Endothelial cell (in vitro differentiated cells): ENCODE measurements at regions not wholly inside any gene's neighbourhood (a gene's known extent, or its start where the extent isn't known, plus 50 kb on each side); places are given as distances from the start of the nearest gene placed in this dataset.

Source experiments
- DNase-seq: peaks from one replicate; pipeline ENCODE4 v3.0.0; 2021; ENCODE audit warnings: low spot score
- H3K27ac Mint-ChIP-seq: one replicate; pipeline ENCODE4 v1.8.0; 2021; ENCODE audit warnings: mixed read lengths, inconsistent platforms; ENCODE audit not compliant: unreplicated experiment
- H3K27me3 Mint-ChIP-seq: one replicate; pipeline ENCODE4 v1.8.0; 2021; ENCODE audit warnings: mild to moderate bottlenecking, moderate library complexity, mixed read lengths, inconsistent platforms; ENCODE audit not compliant: unreplicated experiment
- H3K36me3 Mint-ChIP-seq: one replicate; pipeline ENCODE4 v1.8.0; 2021; ENCODE audit warnings: mild to moderate bottlenecking, low read depth, mixed read lengths, inconsistent platforms; ENCODE audit not compliant: unreplicated experiment
- H3K4me1 Mint-ChIP-seq: one replicate; pipeline ENCODE4 v1.8.0; 2021; ENCODE audit warnings: mild to moderate bottlenecking, mixed read lengths, inconsistent platforms; ENCODE audit not compliant: unreplicated experiment
- H3K4me3 Mint-ChIP-seq: one replicate; pipeline ENCODE4 v1.8.0; 2021; ENCODE audit warnings: mild to moderate bottlenecking, mixed read lengths, inconsistent platforms; ENCODE audit not compliant: unreplicated experiment
- H3K9me3 Mint-ChIP-seq: one replicate; pipeline ENCODE4 v1.8.0; 2021; ENCODE audit warnings: mixed read lengths, inconsistent platforms; ENCODE audit not compliant: unreplicated experiment
- TF ChIP-seq, protein P1 (sequence below): fragments of 200-600 bp; sonication (generic); IDR thresholded peaks from one replicate; pipeline ENCODE4 v1.5.0; 2021; ENCODE audit warnings: antibody characterized with exemption; ENCODE audit not compliant: unreplicated experiment

DNA sequence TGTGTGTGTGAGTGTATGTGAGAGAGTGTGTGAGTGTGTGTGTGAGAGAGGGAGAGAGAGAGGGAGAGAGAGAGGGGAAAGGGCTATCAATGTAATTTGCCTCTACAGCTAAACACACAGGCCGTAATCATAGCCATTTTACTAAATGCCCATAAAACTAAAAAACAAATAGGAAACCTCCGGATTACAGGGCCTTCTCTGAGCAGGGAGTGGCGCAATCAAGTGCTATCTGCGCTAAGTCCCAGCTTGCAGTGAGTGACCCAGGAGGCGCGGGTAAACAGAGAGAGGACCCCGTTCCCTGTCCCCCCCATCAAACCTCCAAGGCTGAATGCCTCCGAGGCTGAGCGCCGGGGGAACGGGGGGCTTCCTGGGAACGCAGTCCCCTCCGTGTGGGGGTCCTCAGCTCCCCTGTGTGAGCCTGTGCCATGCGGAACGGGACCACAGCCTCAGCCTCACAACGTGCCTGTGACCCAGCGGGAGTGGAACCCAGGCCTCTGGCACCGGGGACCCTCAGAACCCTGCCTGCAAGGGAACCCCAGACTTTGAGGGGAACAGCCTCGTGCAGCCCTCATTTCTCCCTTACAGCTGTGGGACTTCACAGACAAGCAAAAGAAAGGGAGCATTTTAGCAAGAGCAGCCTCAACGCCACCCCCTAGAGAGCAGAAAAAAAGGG lies 54.7 kb upstream of the ID2 start:
- no peak for DNase-seq

GRCh38 chr2:8627692-8628085 lies 54.2 kb upstream of the ID2 start:
- no peaks in the 10 kb centered on the region for H3K36me3 Mint-ChIP-seq
- H3K4me1 Mint-ChIP-seq = no peaks in the 10 kb centered on the region
- H3K27ac Mint-ChIP-seq = no peak overlapping the region
- no peak for DNase-seq
- H3K27me3 Mint-ChIP-seq = peaks cover 16% of the 10 kb centered on the region
- TF ChIP-seq, protein P1, sequence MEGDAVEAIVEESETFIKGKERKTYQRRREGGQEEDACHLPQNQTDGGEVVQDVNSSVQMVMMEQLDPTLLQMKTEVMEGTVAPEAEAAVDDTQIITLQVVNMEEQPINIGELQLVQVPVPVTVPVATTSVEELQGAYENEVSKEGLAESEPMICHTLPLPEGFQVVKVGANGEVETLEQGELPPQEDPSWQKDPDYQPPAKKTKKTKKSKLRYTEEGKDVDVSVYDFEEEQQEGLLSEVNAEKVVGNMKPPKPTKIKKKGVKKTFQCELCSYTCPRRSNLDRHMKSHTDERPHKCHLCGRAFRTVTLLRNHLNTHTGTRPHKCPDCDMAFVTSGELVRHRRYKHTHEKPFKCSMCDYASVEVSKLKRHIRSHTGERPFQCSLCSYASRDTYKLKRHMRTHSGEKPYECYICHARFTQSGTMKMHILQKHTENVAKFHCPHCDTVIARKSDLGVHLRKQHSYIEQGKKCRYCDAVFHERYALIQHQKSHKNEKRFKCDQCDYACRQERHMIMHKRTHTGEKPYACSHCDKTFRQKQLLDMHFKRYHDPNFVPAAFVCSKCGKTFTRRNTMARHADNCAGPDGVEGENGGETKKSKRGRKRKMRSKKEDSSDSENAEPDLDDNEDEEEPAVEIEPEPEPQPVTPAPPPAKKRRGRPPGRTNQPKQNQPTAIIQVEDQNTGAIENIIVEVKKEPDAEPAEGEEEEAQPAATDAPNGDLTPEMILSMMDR = no peak
- H3K9me3 Mint-ChIP-seq = no peaks in the 10 kb centered on the region
- H3K4me3 Mint-ChIP-seq = no peak overlapping the region

More for the DNA sequence above, 54.7 kb upstream of the ID2 start:
- TF ChIP-seq, protein P1 = no peak
- Mint-ChIP-seq H3K27me3 (peaks cover 16% of the 10 kb centered on the region), H3K36me3 (no peaks in the 10 kb centered on the region), H3K27ac (no peak overlapping the region), H3K9me3 (no peaks in the 10 kb centered on the region), H3K4me1 (no peaks in the 10 kb centered on the region), H3K4me3 (no peak overlapping the region)

DNA sequence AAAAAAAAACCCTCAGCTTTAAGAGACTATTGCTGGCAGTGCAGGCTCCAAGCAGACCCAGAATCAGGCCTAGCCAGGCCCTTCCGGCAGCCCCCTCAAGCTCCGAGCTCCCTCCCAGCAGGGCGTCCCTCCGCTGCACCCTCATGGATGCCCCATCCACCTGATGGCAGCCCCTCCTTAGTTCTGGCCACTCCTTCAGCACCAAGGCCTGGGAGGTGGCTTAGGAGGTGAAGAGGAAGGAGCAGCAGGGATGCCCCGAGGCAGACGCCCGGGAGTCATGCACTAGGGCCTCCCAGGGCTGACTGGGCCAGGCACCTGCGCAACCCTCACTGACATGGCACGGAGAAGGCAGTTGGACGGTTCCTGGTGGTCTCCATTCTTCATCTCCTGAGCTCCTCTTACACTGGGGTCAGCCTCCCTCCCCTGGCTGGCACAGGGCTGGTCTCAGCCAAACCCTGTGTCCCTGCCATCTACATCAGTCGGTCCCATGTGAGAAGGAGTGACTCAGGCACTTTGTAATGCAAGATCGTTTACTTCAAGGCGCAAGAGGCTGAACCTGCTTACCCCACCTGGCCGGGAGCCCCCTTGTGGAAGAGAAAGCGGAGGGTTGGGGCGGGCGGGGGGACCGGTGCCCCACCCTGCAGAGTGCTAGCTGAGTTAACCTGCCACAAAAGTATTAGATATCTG lies 53.5 kb upstream of the ID2 start:
- Mint-ChIP-seq H3K9me3 (no peaks in the 10 kb centered on the region), H3K36me3 (no peaks in the 10 kb centered on the region), H3K27ac (no peak overlapping the region), H3K27me3 (peaks cover 13% of the 10 kb centered on the region), H3K4me1 (no peaks in the 10 kb centered on the region), H3K4me3 (no peak overlapping the region)
- DNase-seq = no peak
- TF ChIP-seq, protein P1 = no peak

DNA sequence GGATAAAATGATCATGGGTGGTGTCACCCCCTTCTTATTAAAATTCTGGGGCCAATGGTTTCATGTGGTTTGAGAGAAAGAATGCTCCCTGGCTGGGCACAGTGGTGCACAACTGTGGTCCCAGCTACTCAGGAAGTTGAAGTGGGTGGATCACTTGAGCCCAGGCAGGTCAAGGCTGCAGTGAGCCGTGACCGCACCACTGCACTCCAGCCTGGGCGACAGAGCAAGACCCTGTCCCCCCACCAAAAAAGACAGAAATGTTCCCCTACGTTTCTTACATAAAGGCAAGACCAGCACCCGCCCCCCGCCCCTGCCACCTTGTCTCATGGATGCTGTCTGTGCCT lies 53.0 kb upstream of the ID2 start:
- DNase-seq = no peak
- no peak overlapping the region for H3K27ac Mint-ChIP-seq
- TF ChIP-seq, protein P1 = no peak
- H3K4me1 Mint-ChIP-seq = no peaks in the 10 kb centered on the region
- H3K9me3 Mint-ChIP-seq = no peaks in the 10 kb centered on the region
- H3K36me3 Mint-ChIP-seq = no peaks in the 10 kb centered on the region
- no peak overlapping the region for H3K4me3 Mint-ChIP-seq
- peaks cover 15% of the 10 kb centered on the region for H3K27me3 Mint-ChIP-seq

DNA sequence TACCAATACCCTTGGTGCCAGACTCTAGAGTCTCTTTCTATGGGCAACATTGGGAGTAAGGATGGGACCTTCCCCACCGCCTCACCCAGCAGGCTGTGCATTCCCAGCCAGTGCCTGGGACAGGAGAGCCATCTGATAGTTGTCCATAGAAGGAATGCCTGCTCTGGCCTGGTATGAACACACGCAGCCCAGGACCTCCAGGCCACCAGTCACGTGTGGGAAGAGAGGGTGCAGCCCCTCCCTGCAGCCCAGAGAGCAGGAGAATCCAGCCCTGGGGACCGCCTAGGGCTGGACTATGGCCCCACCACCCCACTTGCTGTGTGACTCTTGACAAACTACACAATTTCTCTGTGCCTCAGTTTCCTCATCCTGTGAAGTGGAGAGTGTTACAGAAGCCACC lies 52.5 kb upstream of the ID2 start:
- Mint-ChIP-seq H3K4me3 (no peak overlapping the region), H3K4me1 (no peaks in the 10 kb centered on the region), H3K9me3 (no peaks in the 10 kb centered on the region), H3K27ac (no peak overlapping the region), H3K36me3 (no peaks in the 10 kb centered on the region), H3K27me3 (peaks cover 18% of the 10 kb centered on the region)
- no peak for DNase-seq
- TF ChIP-seq, protein P1 = no peak
